Lung (tissue), 11 donors: ENCODE measurements at regions not wholly inside any gene's neighbourhood (a gene's known extent, or its start where the extent isn't known, plus 50 kb on each side); places are given as distances from the start of the nearest gene placed in this dataset.

Experiments used
- ATAC-seq: fragments of 200-7000 bp; cut with Tn5 transposase; one replicate; pipeline ENCODE4 v1.9.1; 2020; ENCODE audit warnings: moderate number of reproducible peaks; ENCODE audit not compliant: insufficient read depth, low FRiP score
- DNase-seq, 3 donors: peaks; one replicate each; pipeline ENCODE4 v3.0.0-alpha.2; 2013 to 2017
- H3K27ac ChIP-seq, 2 donors: one replicate each; pipeline ENCODE4 v1.5.1; 2013; ENCODE audit warnings: mild to moderate bottlenecking in 2 of 2, moderate library complexity in 2 of 2, control low read depth in 1 of 2, inconsistent platforms in 1 of 2, low read depth in 1 of 2, low read length in 1 of 2
- H3K27me3 ChIP-seq, 3 donors: one replicate each; pipeline ENCODE4 v1.5.1; 2013; ENCODE audit warnings: low read length in 2 of 3; ENCODE audit not compliant: control insufficient read depth in 3 of 3, insufficient read depth in 3 of 3
- H3K36me3 ChIP-seq, 4 donors: one replicate each; pipeline ENCODE4 v1.5.1; 2013; ENCODE audit warnings: low read length in 4 of 4, mild to moderate bottlenecking in 1 of 4, moderate library complexity in 1 of 4; ENCODE audit not compliant: control insufficient read depth in 4 of 4, insufficient read depth in 4 of 4
- H3K4me1 ChIP-seq, 5 donors: one replicate each; pipeline ENCODE4 v1.5.1; 2013; ENCODE audit warnings: low read length in 5 of 5, mild to moderate bottlenecking in 2 of 5, moderate library complexity in 1 of 5; ENCODE audit not compliant: control insufficient read depth in 5 of 5, insufficient read depth in 5 of 5
- H3K4me3 ChIP-seq: one replicate; pipeline ENCODE4 v1.5.1; 2013; ENCODE audit warnings: mild to moderate bottlenecking, control low read depth, moderate library complexity
- H3K9ac ChIP-seq, 2 donors: one replicate each; pipeline ENCODE4 v1.5.1; 2013; ENCODE audit warnings: low read length in 2 of 2, control low read depth in 1 of 2; ENCODE audit not compliant: insufficient read depth in 1 of 2
- H3K9me3 ChIP-seq, 4 donors: one replicate each; pipeline ENCODE4 v1.5.1; 2013; ENCODE audit warnings: low read length in 3 of 4, mild to moderate bottlenecking in 1 of 4, moderate library complexity in 1 of 4; ENCODE audit not compliant: control insufficient read depth in 4 of 4, insufficient read depth in 3 of 4
- WGBS, 2 donors: extraction: QIAGEN DNeasy Blood & Tissue Kit; methylation state at CpG; one replicate each; pipeline ENCODE4 v1.1.7; 2013; 5-methylcytosine and 5-hydroxymethylcytosine counted together
- TF ChIP-seq, protein P1 (sequence below): IDR thresholded peaks from 2 replicates; pipeline ENCODE4 v1.5.1; 2012; ENCODE audit warnings: mild to moderate bottlenecking; ENCODE audit errors: control extremely low read depth, extremely low read depth
- donor health status: control.
- donor health status: control.
- donor health status: Bipolar disorder and iron deficiency.
- donor health status: healthy.
- donor health status: DM: yes; HTN: yes; CAD: no.

DNA sequence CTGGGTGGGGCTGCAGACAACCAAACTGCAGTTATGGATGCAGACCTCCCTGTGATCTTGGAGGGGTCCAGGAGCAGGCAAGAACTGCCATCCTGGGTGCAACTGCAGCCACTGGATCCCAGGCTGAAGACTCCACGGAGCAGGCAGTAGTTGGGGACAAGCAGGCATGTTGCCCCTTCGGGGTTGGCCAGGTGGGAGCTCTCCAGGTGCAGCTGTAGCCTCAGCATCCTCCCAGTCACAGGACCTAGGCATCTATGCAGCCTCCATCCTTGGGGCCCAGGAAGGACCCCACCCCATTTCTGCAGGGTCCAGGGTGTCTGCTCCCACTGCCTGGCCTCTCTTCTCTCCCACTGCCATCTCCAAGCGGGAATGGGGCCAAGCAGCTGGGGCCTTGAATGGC, 322.2 kb upstream of the RBMS3 start:
- Histone ChIP-seq H3K4me3 (no peak overlapping the region), H3K9me3 (peaks cover 0 to 3% (median 1%) of the 10 kb centered on the region in 4 donors), H3K27ac (no peak overlapping the region), H3K9ac (no peak overlapping the region), H3K27me3 (no peaks in the 10 kb centered on the region), H3K36me3 (no peaks in the 10 kb centered on the region), H3K4me1 (no peaks in the 10 kb centered on the region)
- ATAC-seq = no peak
- WGBS, 2 donors = 90 to 91% methylated on average over 3 of the region's 3 CpGs
- TF ChIP-seq, protein P1, sequence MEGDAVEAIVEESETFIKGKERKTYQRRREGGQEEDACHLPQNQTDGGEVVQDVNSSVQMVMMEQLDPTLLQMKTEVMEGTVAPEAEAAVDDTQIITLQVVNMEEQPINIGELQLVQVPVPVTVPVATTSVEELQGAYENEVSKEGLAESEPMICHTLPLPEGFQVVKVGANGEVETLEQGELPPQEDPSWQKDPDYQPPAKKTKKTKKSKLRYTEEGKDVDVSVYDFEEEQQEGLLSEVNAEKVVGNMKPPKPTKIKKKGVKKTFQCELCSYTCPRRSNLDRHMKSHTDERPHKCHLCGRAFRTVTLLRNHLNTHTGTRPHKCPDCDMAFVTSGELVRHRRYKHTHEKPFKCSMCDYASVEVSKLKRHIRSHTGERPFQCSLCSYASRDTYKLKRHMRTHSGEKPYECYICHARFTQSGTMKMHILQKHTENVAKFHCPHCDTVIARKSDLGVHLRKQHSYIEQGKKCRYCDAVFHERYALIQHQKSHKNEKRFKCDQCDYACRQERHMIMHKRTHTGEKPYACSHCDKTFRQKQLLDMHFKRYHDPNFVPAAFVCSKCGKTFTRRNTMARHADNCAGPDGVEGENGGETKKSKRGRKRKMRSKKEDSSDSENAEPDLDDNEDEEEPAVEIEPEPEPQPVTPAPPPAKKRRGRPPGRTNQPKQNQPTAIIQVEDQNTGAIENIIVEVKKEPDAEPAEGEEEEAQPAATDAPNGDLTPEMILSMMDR = no peak
- DNase-seq = no peak

DNA sequence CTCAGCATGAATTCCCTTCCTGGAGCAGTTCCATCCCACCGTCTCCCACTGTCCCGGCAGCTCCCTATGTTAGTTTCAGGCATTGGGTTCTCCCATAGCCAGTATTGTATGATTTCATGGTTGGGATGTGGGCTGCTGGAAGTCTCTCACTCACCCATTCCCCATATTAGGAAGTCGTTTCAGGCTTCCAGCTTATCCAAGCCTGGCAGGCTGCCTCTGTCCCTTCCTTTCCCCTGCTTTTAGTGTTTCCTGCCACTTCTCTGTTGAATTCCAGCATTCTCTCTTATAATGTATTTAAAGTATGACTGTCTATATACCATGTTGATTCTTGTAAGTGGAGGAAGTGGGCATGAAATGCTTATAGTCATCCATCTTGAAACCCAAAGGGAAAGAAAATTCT, 309.7 kb upstream of the RBMS3 start:
- peak in 1 of 3 donors; percentile 11 for DNase-seq
- Histone ChIP-seq H3K4me3 (no peak overlapping the region), H3K36me3 (no peaks in the 10 kb centered on the region), H3K27ac (no peak overlapping the region), H3K27me3 (no peaks in the 10 kb centered on the region), H3K9me3 (peaks cover 0 to 16% (median 6%) of the 10 kb centered on the region in 4 donors), H3K9ac (no peak overlapping the region), H3K4me1 (no peaks in the 10 kb centered on the region)
- ATAC-seq = no peak
- whole genome bisulfite sequencing, 2 donors = 49% methylated on average over 3 of the region's 3 CpGs
- TF ChIP-seq, protein P1 = no peak

DNA sequence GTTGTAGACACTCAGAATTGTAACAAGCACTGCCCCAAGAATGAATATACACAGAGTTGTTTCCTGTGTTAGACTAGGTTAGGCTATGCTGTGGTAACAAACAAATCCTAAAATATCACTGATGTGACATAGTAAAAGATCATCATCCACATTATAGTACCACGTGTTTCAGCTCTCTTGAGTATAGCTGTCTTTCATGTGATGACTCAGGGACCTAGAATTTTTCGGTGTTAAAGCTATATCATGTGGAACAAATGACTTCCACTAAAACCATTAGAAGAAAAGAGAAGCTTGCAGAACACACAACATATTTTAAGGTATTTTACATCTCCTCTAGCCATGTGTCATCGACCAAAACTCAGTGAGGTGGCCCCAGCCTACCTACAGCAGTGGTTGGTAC, 307.9 kb upstream of the RBMS3 start:
- no peaks in the 10 kb centered on the region for H3K36me3 ChIP-seq
- 46 to 73% methylated on average over 3 of the region's 3 CpGs for WGBS, 2 donors
- ATAC-seq (no peak), DNase-seq (no peak)
- no peak overlapping the region for H3K27ac ChIP-seq
- H3K4me3 ChIP-seq = no peak overlapping the region
- no peak overlapping the region for H3K9ac ChIP-seq
- no peaks in the 10 kb centered on the region for H3K4me1 ChIP-seq
- H3K9me3 ChIP-seq = peaks cover 0 to 16% (median 6%) of the 10 kb centered on the region in 4 donors
- H3K27me3 ChIP-seq = no peaks in the 10 kb centered on the region
- TF ChIP-seq, protein P1 = no peak

DNA sequence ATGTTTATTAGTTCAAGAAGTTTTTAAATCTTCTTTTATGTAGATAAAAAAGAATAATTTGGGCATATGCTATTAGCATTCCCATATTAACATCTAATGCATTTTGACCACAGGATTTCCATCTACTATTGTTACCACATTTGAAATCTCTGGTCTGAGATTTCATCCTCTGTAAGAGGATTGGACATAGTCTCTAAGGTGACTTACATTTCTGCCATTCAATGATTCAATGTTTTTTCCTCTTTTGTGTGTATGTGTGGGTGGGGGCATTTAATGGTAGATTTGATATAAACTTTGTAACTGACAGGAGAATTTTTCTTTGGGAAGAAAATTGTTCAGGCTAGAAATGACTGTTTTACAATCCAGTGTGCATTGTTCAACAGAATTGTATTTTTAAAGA, 307.3 kb upstream of the RBMS3 start:
- Histone ChIP-seq H3K36me3 (no peaks in the 10 kb centered on the region), H3K4me1 (no peaks in the 10 kb centered on the region), H3K4me3 (no peak overlapping the region), H3K27me3 (no peaks in the 10 kb centered on the region), H3K27ac (no peak overlapping the region), H3K9ac (no peak overlapping the region), H3K9me3 (peaks cover 0 to 16% (median 6%) of the 10 kb centered on the region in 4 donors)
- DNase-seq (no peak), ATAC-seq (no peak)
- TF ChIP-seq, protein P1 = no peak
